GM12878 (cell line): ENCODE measurements at regions not wholly inside any gene's neighbourhood (a gene's known extent, or its start where the extent isn't known, plus 50 kb on each side); places are given as distances from the start of the nearest gene placed in this dataset.

Experiments
- ATAC-seq: fragments of 200-7000 bp; cut with Tn5 transposase; 3 replicates; pipeline ENCODE4 v1.9.1; 2020; ENCODE audit warnings: mild to moderate bottlenecking, moderate library complexity
- BruUV-seq: library from RNA; stranded (reverse); fragments of 400-500 nt; replicated peaks from 2 replicates; lab custom pipeline; 2021; lab: Mats Ljungman, UMichigan
- CTCF ChIA-PET: fragments of 300-600 bp; sonication (Branson Sonifier 250); formaldehyde crosslinking; extraction: SDS; loops from one replicate; lab custom pipeline; 2021; ENCODE audit warnings: inconsistent platforms; lab: Yijun Ruan, JAX
- POLR2A ChIA-PET: fragments of 350-600 bp; formaldehyde crosslinking; extraction: SDS; loops from one replicate; lab custom pipeline; 2021; ENCODE audit warnings: inconsistent platforms; lab: Charles Lee
- RAD21 ChIA-PET: fragments of 300-600 bp; sonication (Branson Sonifier 250); formaldehyde crosslinking; loops from one replicate; lab custom pipeline; 2023; ENCODE audit warnings: antibody characterized with exemption; ENCODE audit not compliant: unreplicated experiment; lab: Charles Lee
- SMC1A ChIA-PET: fragments of 300-600 bp; sonication (Branson Sonifier 250); formaldehyde crosslinking; loops from one replicate; lab custom pipeline; 2023; ENCODE audit not compliant: unreplicated experiment, uncharacterized antibody; lab: Charles Lee
- DNase-seq: peaks from one replicate; pipeline ENCODE4 v3.0.0-alpha.2; 2011; ENCODE audit warnings: low read depth, low spot score
- FAIRE-seq: peaks from 3 replicates; lab custom pipeline; 2011; peaks lifted over from hg19 to GRCh38; lab: Jason Lieb, UNC
- H2AFZ ChIP-seq: 2 replicates; pipeline ENCODE4 v1.6.0; 2011; ENCODE audit warnings: low read depth, low read length, control low read depth; ENCODE audit not compliant: control insufficient read depth
- H3K27ac ChIP-seq: 2 replicates; pipeline ENCODE4 v1.5.1; 2011; ENCODE audit warnings: control low read depth; ENCODE audit not compliant: control insufficient read depth, insufficient read depth
- H3K27me3 ChIP-seq, 2 experiments: replicated peaks in 1 of 2; 2 replicates each; pipeline versions ENCODE4 v1.6.0 to v1.6.1; 2011; ENCODE audit warnings: low read length in 1 of 2; ENCODE audit not compliant: control insufficient read depth in 2 of 2, insufficient read depth in 2 of 2
- H3K36me3 ChIP-seq, 2 experiments: 2 replicates each; pipeline ENCODE4 v1.5.1; 2011; ENCODE audit warnings: low read length in 1 of 2; ENCODE audit not compliant: control insufficient read depth in 2 of 2, insufficient read depth in 2 of 2
- H3K4me1 ChIP-seq: 2 replicates; pipeline ENCODE4 v1.6.1; 2011; ENCODE audit warnings: mild to moderate bottlenecking, low read length, moderate library complexity, mixed read lengths; ENCODE audit not compliant: control insufficient read depth, insufficient read depth
- H3K4me2 ChIP-seq: 2 replicates; pipeline ENCODE4 v1.6.0; 2011; ENCODE audit warnings: control low read depth; ENCODE audit not compliant: control insufficient read depth, insufficient read depth
- H3K4me3 ChIP-seq: fragments of 200-600 bp; sonication (generic); 2 replicates; pipeline ENCODE4 v1.5.1; 2016
- H3K79me2 ChIP-seq: 2 replicates; pipeline ENCODE4 v1.6.0; 2011; ENCODE audit warnings: low read length; ENCODE audit not compliant: control insufficient read depth, insufficient read depth
- H3K9ac ChIP-seq: 2 replicates; pipeline ENCODE4 v1.8.0; 2011; ENCODE audit warnings: low read length, control low read depth, mixed read lengths; ENCODE audit not compliant: control insufficient read depth, insufficient read depth
- H3K9me3 ChIP-seq: replicated peaks from 3 replicates; pipeline ENCODE4 v1.5.1; 2011; ENCODE audit warnings: mild to moderate bottlenecking, low read length; ENCODE audit not compliant: control insufficient read depth, insufficient read depth
- H4K20me1 ChIP-seq: 2 replicates; pipeline ENCODE4 v1.6.0; 2011; ENCODE audit not compliant: control insufficient read depth, insufficient read depth
- ATF7 ChIP-seq: fragments of 450-650 bp; IDR thresholded peaks from 2 replicates; pipeline ENCODE4 v1.6.1; 2016; ENCODE audit warnings: low read depth, mild to moderate bottlenecking
- BHLHE40 ChIP-seq, 2 experiments: fragments of 450-650 bp in 1 of 2; IDR thresholded peaks; 2 replicates each; pipeline ENCODE4 v1.6.1; 2011 to 2017; ENCODE audit warnings: low read depth in 2 of 2, borderline replicate concordance in 1 of 2, improper control_type of control experiment in 1 of 2, low read length in 1 of 2, mild to moderate bottlenecking in 1 of 2
- FOXK2 ChIP-seq: fragments of 450-650 bp; IDR thresholded peaks from 2 replicates; pipeline ENCODE4 v1.6.1; 2017; ENCODE audit warnings: mild to moderate bottlenecking, moderate library complexity
- HCFC1 ChIP-seq: fragments of 150-350 bp; IDR thresholded peaks from 2 replicates; pipeline ENCODE4 v1.6.1; 2014; ENCODE audit warnings: low read length
- IRF4 ChIP-seq: IDR thresholded peaks from 2 replicates; pipeline ENCODE4 v1.6.1; 2011; ENCODE audit warnings: low read depth, low read length
- NFXL1 ChIP-seq: fragments of 450-650 bp; IDR thresholded peaks from 2 replicates; pipeline ENCODE4 v1.6.1; 2017; ENCODE audit warnings: antibody characterized with exemption, mild to moderate bottlenecking, borderline replicate concordance
- NR2C1 ChIP-seq: fragments of 450-650 bp; IDR thresholded peaks from 2 replicates; pipeline ENCODE4 v1.6.1; 2017; ENCODE audit warnings: antibody characterized with exemption, mild to moderate bottlenecking, moderate library complexity
- PBX3 ChIP-seq: IDR thresholded peaks from 2 replicates; pipeline ENCODE4 v1.6.1; 2011; ENCODE audit warnings: mild to moderate bottlenecking, low read depth, low read length, moderate library complexity; ENCODE audit not compliant: insufficient replicate concordance
- POU2F2 ChIP-seq: IDR thresholded peaks from 3 replicates; pipeline ENCODE4 v1.6.1; 2011; ENCODE audit warnings: low read depth, mild to moderate bottlenecking, low read length, borderline replicate concordance
- TCF3 ChIP-seq: IDR thresholded peaks from 2 replicates; pipeline ENCODE4 v1.6.1; 2012; ENCODE audit warnings: low read depth, mild to moderate bottlenecking, low read length, borderline replicate concordance; ENCODE audit not compliant: insufficient read depth
- WGBS: methylation state at CpG from one replicate; pipeline ENCODE4 v1.1.6; 2016; ENCODE audit warnings: low lambda C conversion rate; ENCODE audit not compliant: insufficient replicate concordance, insufficient coverage; ENCODE audit errors: missing lambda C conversion rate; 5-methylcytosine and 5-hydroxymethylcytosine counted together
- in situ Hi-C: fragments of 300-500 bp; cut with MboI; formaldehyde crosslinking; loops from 9 replicates; pipeline ENCODE4 v1.14.3; 2018; ENCODE audit warnings: mixed read lengths
- intact Hi-C: fragments of 100-400 bp; cut with micrococcal nuclease; formaldehyde crosslinking; loops from one replicate; pipeline ENCODE4 v1.14.2; 2022; ENCODE audit not compliant: unreplicated experiment

GRCh38 chr16:35308674-35309073, 1849.3 kb downstream of the TP53TG3F start:
- H4K20me1 ChIP-seq: no peaks in the 10 kb centered on the region
- ChIA-PET POLR2A (no interaction called here), CTCF (no interaction called here), SMC1A (no interaction called here), RAD21 (no interaction called here)
- ATAC-seq (no peak), FAIRE-seq (no peak), DNase-seq (no peak)
- no peak overlapping the region for H2AFZ ChIP-seq
- TF ChIP-seq BHLHE40 (IDR thresholded peaks at IDR 0.05; ENCODE audit: borderline replicate concordance in 1 of 2, low read depth in 2 of 2, low read length in 1 of 2) (no peak), IRF4 (no peak), HCFC1 (no peak), NR2C1 (no peak), TCF3 (no peak), FOXK2 (no peak), NFXL1 (no peak), PBX3 (no peak), POU2F2 (no peak), ATF7 (no peak)
- H3K27ac ChIP-seq: no peak overlapping the region
- H3K36me3 ChIP-seq: no peaks in the 10 kb centered on the region
- no peak overlapping the region for H3K4me2 ChIP-seq
- no peaks in the 10 kb centered on the region for H3K27me3 ChIP-seq
- H3K4me1 ChIP-seq: no peaks in the 10 kb centered on the region
- no peak overlapping the region for H3K9ac ChIP-seq
- intact Hi-C loops (loop anchor here (10.0 kb wide), 1 partner anchor 56 kb away; no protein-coding TSS in a partner anchor), in situ Hi-C loops (no loop called here)
- no peak overlapping the region for H3K4me3 ChIP-seq
- 31% methylated on average over 5 of the region's 5 CpGs for WGBS
- no TSS peak for BruUV-seq
- H3K79me2 ChIP-seq: no peaks in the 10 kb centered on the region
- H3K9me3 ChIP-seq: no peaks in the 10 kb centered on the region; the same call in 2 of the 3 replicates
